ENCODE measurements at regions not wholly inside any gene's neighbourhood (a gene's known extent, or its start where the extent isn't known, plus 50 kb on each side); places are given as distances from the start of the nearest gene placed in this dataset.

- Histone ChIP-seq H3K9me1 (ENCODE audit: control insufficient read depth, insufficient read depth, low read length) (no peaks in the 10 kb centered on the region), H3K9me3 (replicated peaks; ENCODE audit: control insufficient read depth, insufficient read depth, low read depth, low read length) (no peaks in the 10 kb centered on the region), H3K4me3 (peak overlapping the region; percentile 48), H3K4me1 (replicated peaks in 1 of 2; ENCODE audit: control insufficient read depth in 2 of 2, insufficient read depth in 2 of 2, low read length in 2 of 2) (peaks cover 22 to 31% of the 10 kb centered on the region in 2 experiments; a peak in 4 of 5 replicates), H3K36me3 (ENCODE audit: control insufficient read depth, insufficient read depth, low read length) (no peaks in the 10 kb centered on the region), H4K20me1 (replicated peaks; ENCODE audit: control insufficient read depth, insufficient read depth, low read length) (peaks cover 39% of the 10 kb centered on the region), H3K27ac (ENCODE audit: extremely low read depth, low read depth, low read length) (no peak overlapping the region; the same call in 2 of the 3 replicates), H2AFZ (ENCODE audit: low read depth, low read length) (peak overlapping the region; percentile 74), H3K9ac (ENCODE audit: insufficient read depth in 1 of 2, low read depth in 2 of 2, low read length in 2 of 2) (peak overlapping the region; percentile 32 to 86), H3K27me3 (ENCODE audit: control insufficient read depth in 2 of 2, insufficient read depth in 2 of 2, low read length in 2 of 2) (peaks cover 18 to 28% of the 10 kb centered on the region in 2 experiments), H3K4me2 (ENCODE audit: insufficient read depth, low read length) (peak overlapping the region; percentile 89), H3K79me2 (ENCODE audit: control insufficient read depth, insufficient read depth, low read length) (no peaks in the 10 kb centered on the region)
- ChIA-PET CTCF (ENCODE audit: low intra/inter-chr PET ratio) (no interaction called here), POLR2A (interaction anchor here (0.6 to 1.9 kb wide), 8 partner anchors 9 to 260 kb away, joined by 3 to 7 read pairs (median 4); no protein-coding TSS in a partner anchor)
- peak; percentile 75 for ATAC-seq
- in situ Hi-C loops (cut with MboI) (no loop called here), intact Hi-C loops (cut with micrococcal nuclease) (loop anchor here (2.0 to 5.0 kb wide), 3 partner anchors 44 to 127 kb away; no protein-coding TSS in a partner anchor)
- WGBS (ENCODE audit: insufficient coverage, low coverage, missing lambda C conversion rate): 12% methylated on average over 81 of the region's 81 CpGs
- TF ChIP-seq KDM2B (CRISPR knock-in tag; IDR thresholded peaks at IDR 0.05) (no peak), BRD9 (IDR thresholded peaks at IDR 0.05; ENCODE audit: low read depth, partially characterized antibody) (no peak), RCOR1 (IDR thresholded peaks at IDR 0.05; ENCODE audit: borderline replicate concordance in 1 of 2, low read depth in 2 of 2, low read length in 2 of 2) (no peak), STAT6 (CRISPR knock-in tag; IDR thresholded peaks at IDR 0.05) (peak; percentile 83), HMGXB4 (CRISPR knock-in tag; IDR thresholded peaks at IDR 0.05) (peak; percentile 82), MLX (CRISPR knock-in tag; conservative IDR thresholded peaks at IDR 0.05) (peak in 1 of 2 experiments; percentile 46; a peak in 1 of 4 replicates), BRF1 (IDR thresholded peaks at IDR 0.05; ENCODE audit: borderline replicate concordance, extremely low read depth, insufficient read length) (no peak)
- FAIRE-seq: no peak
- BruUV-seq (replicated peaks): TSS peak; percentile 78
- peak; percentile 73 to 85 (median 78) for DNase-seq (ENCODE audit: extremely low read depth in 1 of 4, low spot score in 3 of 4)
These were observed 347.4 kb downstream of the LIG4 start for GRCh38 chr13:107867701-107868661.

Measured in K562 (cell line).